ENCODE measurements at regions not wholly inside any gene's neighbourhood (a gene's known extent, or its start where the extent isn't known, plus 50 kb on each side); places are given as distances from the start of the nearest gene placed in this dataset.

- no peak for TF ChIP-seq POLR2AphosphoS5 (IDR thresholded peaks at IDR 0.05; ENCODE audit: low read depth, low read length)
- no peak for TF ChIP-seq REST (IDR thresholded peaks at IDR 0.05; ENCODE audit: insufficient read depth in 1 of 2, low read depth in 2 of 2, low read length in 2 of 2)
- TF ChIP-seq TAF1 (IDR thresholded peaks at IDR 0.05; ENCODE audit: borderline replicate concordance, insufficient read depth, low read length): no peak
- no peak for TF ChIP-seq SIN3A (IDR thresholded peaks at IDR 0.05; ENCODE audit: borderline replicate concordance, insufficient read depth, low read length)
- no peak for TF ChIP-seq FOXP2 (optimal IDR thresholded peaks at IDR 0.05; ENCODE audit: borderline replicate concordance, extremely low read depth, extremely low read length, insufficient read depth)
These were observed 121.1 kb upstream of the NCOR2 start for GRCh38 chr12:124688356-124688992.
